NCI-H1694 (cell line): ENCODE measurements at regions not wholly inside any gene's neighbourhood (a gene's known extent, or its start where the extent isn't known, plus 50 kb on each side); places are given as distances from the start of the nearest gene placed in this dataset.
"Not testable (repeated sequence)": the region's sequence is repeated elsewhere in the genome, so short reads cannot be mapped to it uniquely, and the experiment has no call there.

Source experiments
- DNase-seq: peaks from one replicate; lab custom pipeline; 2025; lab: John Stamatoyannopoulos, UW

- not testable (repeated sequence) for DNase-seq
Observed at GRCh38 chr14:53395267-53395666, 242.1 kb upstream of the DDHD1 start.

GRCh38 chr14:53391631-53392285, 238.6 kb upstream of the DDHD1 start:
- no peak for DNase-seq

- no peak for DNase-seq
Observed at GRCh38 chr14:53391156-53391555, 238.0 kb upstream of the DDHD1 start.

- no peak for DNase-seq
Observed at GRCh38 chr14:53390008-53390407, 236.9 kb upstream of the DDHD1 start.

- DNase-seq, result no peak
Observed at GRCh38 chr14:53389202-53389601, 236.1 kb upstream of the DDHD1 start.

- DNase-seq, result no peak
Observed at GRCh38 chr14:53386362-53386761, 233.2 kb upstream of the DDHD1 start.

- DNase-seq, result no peak
Observed at GRCh38 chr14:53384536-53384935, 231.4 kb upstream of the DDHD1 start.

- DNase-seq, result no peak
Observed at GRCh38 chr14:53384073-53384472, 230.9 kb upstream of the DDHD1 start.

GRCh38 chr14:53381895-53382294, 228.8 kb upstream of the DDHD1 start:
- DNase-seq, result no peak

- no peak for DNase-seq
Observed at GRCh38 chr14:53380867-53381225, 227.7 kb upstream of the DDHD1 start.

- no peak for DNase-seq
Observed at GRCh38 chr14:53380052-53380866, 227.1 kb upstream of the DDHD1 start.

GRCh38 chr14:53378142-53378541, 225.0 kb upstream of the DDHD1 start:
- no peak for DNase-seq

GRCh38 chr14:53376064-53376463, 222.9 kb upstream of the DDHD1 start:
- DNase-seq, result no peak

- DNase-seq, result no peak
Observed at GRCh38 chr14:53375599-53375998, 222.5 kb upstream of the DDHD1 start.

- no peak for DNase-seq
Observed at GRCh38 chr14:53368711-53369201, 215.6 kb upstream of the DDHD1 start.

GRCh38 chr14:53368066-53368465, 214.9 kb upstream of the DDHD1 start:
- DNase-seq, result no peak

- no peak for DNase-seq
Observed at GRCh38 chr14:53367644-53368026, 214.5 kb upstream of the DDHD1 start.

- no peak for DNase-seq
Observed at GRCh38 chr14:53365486-53366130, 212.5 kb upstream of the DDHD1 start.

- not testable (repeated sequence) for DNase-seq
Observed at GRCh38 chr14:53362916-53363315, 209.8 kb upstream of the DDHD1 start.

GRCh38 chr14:53360829-53361228, 207.7 kb upstream of the DDHD1 start:
- DNase-seq, result no peak

- no peak for DNase-seq
Observed at GRCh38 chr14:53358166-53358565, 205.0 kb upstream of the DDHD1 start.

- DNase-seq, result no peak
Observed at GRCh38 chr14:53356361-53357150, 203.4 kb upstream of the DDHD1 start.
